ENCODE measurements at regions not wholly inside any gene's neighbourhood (a gene's known extent, or its start where the extent isn't known, plus 50 kb on each side); places are given as distances from the start of the nearest gene placed in this dataset.

DNA sequence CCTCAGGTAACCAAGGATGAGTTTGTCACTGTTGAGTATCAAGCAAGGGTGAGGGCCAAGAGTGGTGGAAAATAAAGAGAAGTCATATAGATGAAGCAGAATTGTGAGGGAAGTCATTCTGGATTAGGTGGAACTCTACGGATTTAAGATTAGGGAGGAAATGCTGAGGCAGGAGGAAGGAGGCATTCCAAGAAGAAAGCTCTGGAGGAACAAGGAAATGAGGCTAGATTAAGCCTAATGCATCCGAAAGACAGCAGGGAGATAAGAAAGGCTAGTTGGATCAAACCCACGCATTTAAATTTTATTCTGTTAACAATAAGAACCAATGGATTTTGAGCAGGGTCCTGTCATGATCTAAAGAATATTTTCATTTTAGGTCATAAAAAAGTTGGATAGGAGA lies 681.2 kb downstream of the EPHA4 start:
- DNase-seq: no peak
- Histone ChIP-seq H3K4me3 (no peak overlapping the region), H3K36me3 (no peaks in the 10 kb centered on the region), H3K27ac (replicated peaks) (no peak overlapping the region), H3K4me1 (no peaks in the 10 kb centered on the region), H3K9me3 (replicated peaks) (no peaks in the 10 kb centered on the region), H3K27me3 (ENCODE audit: low read depth) (no peaks in the 10 kb centered on the region)
- TF ChIP-seq, protein P1, sequence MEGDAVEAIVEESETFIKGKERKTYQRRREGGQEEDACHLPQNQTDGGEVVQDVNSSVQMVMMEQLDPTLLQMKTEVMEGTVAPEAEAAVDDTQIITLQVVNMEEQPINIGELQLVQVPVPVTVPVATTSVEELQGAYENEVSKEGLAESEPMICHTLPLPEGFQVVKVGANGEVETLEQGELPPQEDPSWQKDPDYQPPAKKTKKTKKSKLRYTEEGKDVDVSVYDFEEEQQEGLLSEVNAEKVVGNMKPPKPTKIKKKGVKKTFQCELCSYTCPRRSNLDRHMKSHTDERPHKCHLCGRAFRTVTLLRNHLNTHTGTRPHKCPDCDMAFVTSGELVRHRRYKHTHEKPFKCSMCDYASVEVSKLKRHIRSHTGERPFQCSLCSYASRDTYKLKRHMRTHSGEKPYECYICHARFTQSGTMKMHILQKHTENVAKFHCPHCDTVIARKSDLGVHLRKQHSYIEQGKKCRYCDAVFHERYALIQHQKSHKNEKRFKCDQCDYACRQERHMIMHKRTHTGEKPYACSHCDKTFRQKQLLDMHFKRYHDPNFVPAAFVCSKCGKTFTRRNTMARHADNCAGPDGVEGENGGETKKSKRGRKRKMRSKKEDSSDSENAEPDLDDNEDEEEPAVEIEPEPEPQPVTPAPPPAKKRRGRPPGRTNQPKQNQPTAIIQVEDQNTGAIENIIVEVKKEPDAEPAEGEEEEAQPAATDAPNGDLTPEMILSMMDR (IDR thresholded peaks at IDR 0.05; ENCODE audit: borderline replicate concordance): no peak
- intact Hi-C loops (cut with micrococcal nuclease): no loop called here

DNA sequence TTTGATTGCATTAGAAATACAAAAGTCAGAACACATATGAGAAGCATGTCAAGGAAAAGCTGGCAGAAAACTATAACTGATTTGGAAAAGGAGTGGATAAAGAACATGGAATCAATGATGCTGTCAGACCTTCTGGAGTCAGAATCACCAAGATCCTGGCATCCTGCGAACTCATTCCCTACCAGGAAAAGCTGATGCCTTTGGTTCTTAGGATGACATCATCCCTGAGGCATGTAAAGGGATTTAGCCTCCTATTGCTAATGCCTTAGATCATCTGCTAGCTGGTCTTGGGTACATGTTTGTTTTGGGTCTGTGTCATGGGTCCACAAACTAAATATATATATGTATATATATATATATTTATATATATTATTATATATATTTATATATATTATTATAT lies 680.7 kb downstream of the EPHA4 start:
- H3K4me3 ChIP-seq: no peak overlapping the region
- intact Hi-C loops (cut with micrococcal nuclease): no loop called here
- no peak overlapping the region for H3K27ac ChIP-seq (replicated peaks)
- H3K4me1 ChIP-seq: no peaks in the 10 kb centered on the region
- H3K27me3 ChIP-seq (ENCODE audit: low read depth): no peaks in the 10 kb centered on the region
- TF ChIP-seq, protein P1 (IDR thresholded peaks at IDR 0.05; ENCODE audit: borderline replicate concordance): no peak
- no peak for DNase-seq
- H3K9me3 ChIP-seq (replicated peaks): no peaks in the 10 kb centered on the region
- no peaks in the 10 kb centered on the region for H3K36me3 ChIP-seq

DNA sequence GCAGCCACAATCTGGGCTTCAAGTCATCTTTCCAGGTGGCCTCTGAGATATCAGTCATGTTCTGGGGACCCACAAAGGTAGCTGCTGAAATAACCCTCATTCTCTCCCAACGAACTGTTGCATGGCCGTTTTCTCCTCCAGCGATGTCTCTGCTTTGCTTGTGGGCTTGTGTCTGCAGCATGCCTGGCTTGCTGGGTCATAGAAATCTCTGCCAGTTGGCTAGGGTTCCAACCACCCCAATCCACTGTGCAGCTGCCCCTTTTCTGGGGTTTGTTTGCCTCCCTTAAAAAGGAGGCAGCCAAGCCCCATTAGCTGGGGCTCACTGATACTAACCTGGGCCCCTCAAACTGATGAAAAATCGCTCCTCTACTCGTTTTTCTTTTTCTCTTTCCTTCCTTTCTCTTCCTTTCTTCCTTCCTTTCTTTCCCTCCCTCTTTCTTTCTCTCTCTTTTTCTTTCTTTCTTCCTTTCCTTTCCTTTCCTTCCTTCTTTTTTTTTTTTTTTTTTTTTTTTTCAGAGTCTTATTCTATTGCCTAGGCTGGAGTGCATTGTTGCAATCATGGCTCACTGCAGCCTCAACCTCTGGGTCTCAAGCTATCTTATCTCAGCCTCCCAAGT lies 680.0 kb downstream of the EPHA4 start:
- TF ChIP-seq, protein P1 (IDR thresholded peaks at IDR 0.05; ENCODE audit: borderline replicate concordance): no peak
- intact Hi-C loops (cut with micrococcal nuclease): no loop called here
- DNase-seq: no peak
- Histone ChIP-seq H3K27ac (replicated peaks) (no peak overlapping the region), H3K4me1 (no peaks in the 10 kb centered on the region), H3K9me3 (replicated peaks) (no peaks in the 10 kb centered on the region), H3K36me3 (no peaks in the 10 kb centered on the region), H3K4me3 (no peak overlapping the region), H3K27me3 (ENCODE audit: low read depth) (no peaks in the 10 kb centered on the region)

DNA sequence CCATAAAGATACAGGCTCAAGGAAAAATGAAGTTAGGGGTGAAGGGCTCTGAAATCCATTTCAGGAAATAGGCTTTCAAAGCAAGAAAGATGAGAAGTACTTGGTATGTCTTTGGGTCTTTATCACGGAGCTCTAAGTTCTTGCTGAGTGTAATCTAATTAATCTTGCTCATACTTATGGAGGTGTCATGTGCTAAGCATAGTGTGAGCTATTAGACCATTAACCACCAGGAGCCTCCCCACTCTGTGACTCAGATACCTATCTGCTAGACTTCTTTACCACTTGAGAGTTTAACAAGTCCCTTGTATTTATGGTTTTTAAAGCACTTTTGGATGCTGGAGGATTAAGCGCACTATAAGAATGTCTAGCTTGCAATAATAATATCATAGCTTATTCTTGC lies 678.7 kb downstream of the EPHA4 start:
- H3K27me3 ChIP-seq (ENCODE audit: low read depth): no peaks in the 10 kb centered on the region
- intact Hi-C loops (cut with micrococcal nuclease): no loop called here
- no peaks in the 10 kb centered on the region for H3K4me1 ChIP-seq
- DNase-seq: no peak
- no peaks in the 10 kb centered on the region for H3K36me3 ChIP-seq
- no peak overlapping the region for H3K4me3 ChIP-seq
- no peak overlapping the region for H3K27ac ChIP-seq (replicated peaks)
- TF ChIP-seq, protein P1 (IDR thresholded peaks at IDR 0.05; ENCODE audit: borderline replicate concordance): no peak
- H3K9me3 ChIP-seq (replicated peaks): no peaks in the 10 kb centered on the region

DNA sequence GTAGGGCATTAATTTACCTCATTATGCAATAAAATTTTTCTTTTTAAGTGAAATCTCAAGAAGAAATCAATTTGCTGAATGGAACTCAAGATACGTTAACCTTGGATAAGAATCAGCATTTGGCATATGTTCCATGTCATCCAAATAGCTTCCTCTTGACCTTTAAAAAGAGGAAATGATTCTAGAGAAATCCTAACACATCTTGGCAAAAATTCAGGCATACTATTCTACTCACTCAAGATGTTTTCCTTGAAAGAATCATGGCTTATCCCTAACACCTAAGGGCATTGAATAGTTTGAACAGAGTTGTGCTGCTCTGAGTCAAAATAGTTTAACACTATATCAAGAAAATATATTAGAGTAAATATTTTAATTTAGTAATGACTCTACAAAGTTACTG lies 678.0 kb downstream of the EPHA4 start:
- DNase-seq: no peak
- Histone ChIP-seq H3K4me1 (peaks cover 3% of the 10 kb centered on the region), H3K36me3 (no peaks in the 10 kb centered on the region), H3K27ac (replicated peaks) (no peak overlapping the region), H3K9me3 (replicated peaks) (no peaks in the 10 kb centered on the region), H3K4me3 (no peak overlapping the region), H3K27me3 (ENCODE audit: low read depth) (no peaks in the 10 kb centered on the region)
- intact Hi-C loops (cut with micrococcal nuclease): no loop called here
- TF ChIP-seq, protein P1 (IDR thresholded peaks at IDR 0.05; ENCODE audit: borderline replicate concordance): no peak
